Vagina (tissue), 2 donors: ENCODE measurements at regions not wholly inside any gene's neighbourhood (a gene's known extent, or its start where the extent isn't known, plus 50 kb on each side); places are given as distances from the start of the nearest gene placed in this dataset.

Source experiments
- POLR2A ChIP-seq, 2 donors: fragments of 450-650 bp; IDR thresholded peaks; one replicate each; pipeline ENCODE4 v1.6.1; 2017; ENCODE audit warnings: antibody characterized with exemption in 2 of 2, mild to moderate bottlenecking in 2 of 2, moderate library complexity in 2 of 2
- TF ChIP-seq, protein P1 (sequence below), 3 experiments: fragments of 450-650 bp in 2 of 3; fragments of 200-600 bp in 1 of 3; sonication (generic) in 1 of 3; IDR thresholded peaks; one replicate each; pipeline ENCODE4 v1.5.1; 2017 to 2019; ENCODE audit warnings: antibody characterized with exemption in 3 of 3, mild to moderate bottlenecking in 2 of 3, moderate library complexity in 2 of 3

DNA sequence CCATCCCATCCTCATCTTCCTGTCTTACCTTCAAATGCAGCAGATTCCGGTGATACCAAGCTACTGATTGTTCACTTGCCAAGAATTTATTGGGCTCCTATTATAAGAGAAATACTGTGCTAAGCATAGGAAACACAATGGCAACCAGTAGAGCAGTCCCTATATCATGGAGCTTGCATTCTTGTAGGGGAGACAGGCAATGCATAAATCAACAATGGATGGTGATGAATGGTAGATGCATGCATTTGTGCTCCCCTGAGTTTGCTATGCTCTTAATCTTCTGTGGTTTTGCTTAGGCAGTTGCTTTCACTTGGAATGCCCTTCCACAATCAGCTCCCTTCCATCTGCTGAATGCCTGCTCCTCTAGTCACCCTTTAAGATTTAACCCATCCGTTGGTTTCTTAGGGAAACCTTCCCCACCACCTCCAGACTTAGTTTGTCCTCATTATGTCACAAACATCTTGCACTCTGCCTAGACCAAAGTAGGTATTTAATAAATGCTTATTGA lies 200.2 kb upstream of the TOX3 start:
- TF ChIP-seq, protein P1, sequence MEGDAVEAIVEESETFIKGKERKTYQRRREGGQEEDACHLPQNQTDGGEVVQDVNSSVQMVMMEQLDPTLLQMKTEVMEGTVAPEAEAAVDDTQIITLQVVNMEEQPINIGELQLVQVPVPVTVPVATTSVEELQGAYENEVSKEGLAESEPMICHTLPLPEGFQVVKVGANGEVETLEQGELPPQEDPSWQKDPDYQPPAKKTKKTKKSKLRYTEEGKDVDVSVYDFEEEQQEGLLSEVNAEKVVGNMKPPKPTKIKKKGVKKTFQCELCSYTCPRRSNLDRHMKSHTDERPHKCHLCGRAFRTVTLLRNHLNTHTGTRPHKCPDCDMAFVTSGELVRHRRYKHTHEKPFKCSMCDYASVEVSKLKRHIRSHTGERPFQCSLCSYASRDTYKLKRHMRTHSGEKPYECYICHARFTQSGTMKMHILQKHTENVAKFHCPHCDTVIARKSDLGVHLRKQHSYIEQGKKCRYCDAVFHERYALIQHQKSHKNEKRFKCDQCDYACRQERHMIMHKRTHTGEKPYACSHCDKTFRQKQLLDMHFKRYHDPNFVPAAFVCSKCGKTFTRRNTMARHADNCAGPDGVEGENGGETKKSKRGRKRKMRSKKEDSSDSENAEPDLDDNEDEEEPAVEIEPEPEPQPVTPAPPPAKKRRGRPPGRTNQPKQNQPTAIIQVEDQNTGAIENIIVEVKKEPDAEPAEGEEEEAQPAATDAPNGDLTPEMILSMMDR (IDR thresholded peaks at IDR 0.05): no peak
- no peak for TF ChIP-seq POLR2A (IDR thresholded peaks at IDR 0.05)
